ENCODE measurements at regions not wholly inside any gene's neighbourhood (a gene's known extent, or its start where the extent isn't known, plus 50 kb on each side); places are given as distances from the start of the nearest gene placed in this dataset.

DNA sequence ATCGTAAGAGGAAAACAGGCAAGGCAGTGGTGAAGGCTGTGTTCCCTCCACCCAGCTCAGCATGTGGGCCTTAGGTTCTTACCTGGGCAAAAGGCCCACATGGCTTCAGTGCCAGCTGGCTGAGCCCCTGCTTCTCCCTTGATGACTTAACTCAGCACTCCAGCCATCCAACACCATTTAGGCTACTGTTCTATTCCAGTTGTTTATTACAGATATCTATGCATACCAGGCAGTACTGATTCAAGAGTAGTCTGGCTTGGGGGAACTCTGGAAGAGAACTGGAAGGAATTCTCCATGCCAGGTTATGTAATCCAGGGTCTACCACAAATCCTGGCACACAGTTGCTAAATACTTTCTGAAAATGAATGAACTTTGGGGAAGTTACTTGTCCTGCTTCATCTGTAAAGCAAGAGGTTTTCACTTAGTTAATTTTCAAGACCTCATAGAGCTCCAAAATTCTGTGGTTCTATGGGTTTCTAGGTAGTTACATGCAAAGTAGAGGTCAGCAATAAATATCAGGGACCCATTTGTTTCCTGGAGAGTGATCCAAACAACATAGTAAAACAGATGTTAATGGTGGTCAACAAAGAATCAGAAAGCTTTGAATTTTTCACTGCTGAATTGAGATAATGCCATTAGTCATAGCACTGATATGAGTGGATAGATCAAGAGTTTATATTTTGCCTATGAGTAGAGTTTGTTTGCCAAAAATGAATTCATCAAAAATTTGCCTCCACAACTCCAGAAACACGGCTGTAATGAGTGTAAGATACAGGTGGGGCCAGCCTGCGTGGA, 88.2 kb upstream of the OSMR start:
- Histone ChIP-seq H3K27me3 (ENCODE audit: low read depth) (no peaks in the 10 kb centered on the region), H3K4me1 (peaks cover 25% of the 10 kb centered on the region), H3K9me3 (replicated peaks) (no peaks in the 10 kb centered on the region), H3K27ac (replicated peaks) (peak overlapping the region; percentile 45), H3K4me3 (no peak overlapping the region), H3K36me3 (no peaks in the 10 kb centered on the region)
- peak; percentile 82 for DNase-seq
- TF ChIP-seq, protein P1, sequence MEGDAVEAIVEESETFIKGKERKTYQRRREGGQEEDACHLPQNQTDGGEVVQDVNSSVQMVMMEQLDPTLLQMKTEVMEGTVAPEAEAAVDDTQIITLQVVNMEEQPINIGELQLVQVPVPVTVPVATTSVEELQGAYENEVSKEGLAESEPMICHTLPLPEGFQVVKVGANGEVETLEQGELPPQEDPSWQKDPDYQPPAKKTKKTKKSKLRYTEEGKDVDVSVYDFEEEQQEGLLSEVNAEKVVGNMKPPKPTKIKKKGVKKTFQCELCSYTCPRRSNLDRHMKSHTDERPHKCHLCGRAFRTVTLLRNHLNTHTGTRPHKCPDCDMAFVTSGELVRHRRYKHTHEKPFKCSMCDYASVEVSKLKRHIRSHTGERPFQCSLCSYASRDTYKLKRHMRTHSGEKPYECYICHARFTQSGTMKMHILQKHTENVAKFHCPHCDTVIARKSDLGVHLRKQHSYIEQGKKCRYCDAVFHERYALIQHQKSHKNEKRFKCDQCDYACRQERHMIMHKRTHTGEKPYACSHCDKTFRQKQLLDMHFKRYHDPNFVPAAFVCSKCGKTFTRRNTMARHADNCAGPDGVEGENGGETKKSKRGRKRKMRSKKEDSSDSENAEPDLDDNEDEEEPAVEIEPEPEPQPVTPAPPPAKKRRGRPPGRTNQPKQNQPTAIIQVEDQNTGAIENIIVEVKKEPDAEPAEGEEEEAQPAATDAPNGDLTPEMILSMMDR (IDR thresholded peaks at IDR 0.05; ENCODE audit: borderline replicate concordance), result no peak
- intact Hi-C loops (cut with micrococcal nuclease), result no loop called here

DNA sequence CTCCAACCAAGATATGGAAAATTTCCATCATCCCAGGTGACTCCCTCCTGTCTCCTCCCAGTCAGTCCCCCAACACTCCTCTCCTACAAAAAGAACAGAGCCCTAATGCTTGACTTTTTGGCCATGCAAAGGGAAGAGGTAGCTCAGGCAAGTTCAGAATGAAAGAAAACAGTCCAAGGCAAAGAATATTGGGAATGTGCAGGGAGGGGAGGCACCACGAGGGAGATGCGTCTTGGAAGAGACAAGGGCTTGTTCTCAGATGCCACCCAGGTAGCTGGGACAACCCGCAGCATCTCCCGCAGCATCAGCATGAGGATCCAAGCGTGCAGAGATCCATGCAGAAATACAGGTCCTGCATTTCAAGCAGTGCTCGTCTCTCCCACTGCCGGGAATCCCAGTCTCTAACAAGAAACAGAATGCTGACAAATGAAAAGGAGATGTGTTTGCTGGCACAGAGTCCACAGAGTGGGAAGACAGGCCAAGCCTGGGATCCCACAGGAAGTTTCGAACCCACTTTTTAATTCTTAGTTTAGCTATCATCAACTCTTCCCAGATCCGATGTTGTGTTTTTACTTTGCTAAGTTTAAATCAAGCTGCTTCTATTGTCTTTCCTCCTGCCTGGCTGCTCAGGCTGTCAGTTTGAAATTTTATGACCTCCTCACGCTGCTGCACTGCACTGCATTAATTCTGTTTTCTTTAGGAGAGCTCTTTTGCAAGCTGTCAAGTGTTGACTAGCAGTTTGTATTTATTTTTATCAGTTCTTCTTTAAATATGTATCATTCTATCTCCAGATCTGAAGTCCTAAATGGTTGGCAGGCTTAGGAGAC, 86.8 kb upstream of the OSMR start:
- DNase-seq, result no peak
- no peaks in the 10 kb centered on the region for H3K9me3 ChIP-seq (replicated peaks)
- H3K36me3 ChIP-seq, result no peaks in the 10 kb centered on the region
- TF ChIP-seq, protein P1 (IDR thresholded peaks at IDR 0.05; ENCODE audit: borderline replicate concordance), result no peak
- no peak overlapping the region for H3K4me3 ChIP-seq
- intact Hi-C loops (cut with micrococcal nuclease), result no loop called here
- no peaks in the 10 kb centered on the region for H3K27me3 ChIP-seq (ENCODE audit: low read depth)
- peaks cover 25% of the 10 kb centered on the region for H3K4me1 ChIP-seq
- H3K27ac ChIP-seq (replicated peaks), result peak overlapping the region; percentile 45

DNA sequence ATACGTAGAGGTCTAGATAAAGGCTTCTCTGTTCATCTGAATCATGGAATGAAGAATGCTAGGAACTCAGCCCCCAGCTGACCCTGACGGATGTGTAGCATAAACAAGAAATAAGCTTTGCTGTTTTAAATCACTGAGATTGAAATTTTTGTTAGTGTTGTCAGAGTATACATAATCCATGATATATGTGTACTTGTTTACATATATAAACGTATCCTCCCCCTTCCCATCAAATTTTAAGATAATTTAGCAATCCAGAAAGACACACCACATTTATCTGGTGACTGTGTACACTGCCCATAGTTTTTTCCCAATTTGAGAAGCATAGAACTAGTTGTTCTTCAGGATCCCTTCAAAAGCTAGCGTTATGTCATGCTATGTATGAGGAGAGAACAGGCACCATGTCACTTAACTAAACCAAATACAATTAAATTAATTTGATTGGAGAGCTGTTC, 80.8 kb upstream of the OSMR start:
- no peak overlapping the region for H3K27ac ChIP-seq (replicated peaks)
- TF ChIP-seq, protein P1 (IDR thresholded peaks at IDR 0.05; ENCODE audit: borderline replicate concordance), result no peak
- no peaks in the 10 kb centered on the region for H3K36me3 ChIP-seq
- H3K9me3 ChIP-seq (replicated peaks), result peaks cover 16% of the 10 kb centered on the region
- no peaks in the 10 kb centered on the region for H3K27me3 ChIP-seq (ENCODE audit: low read depth)
- peaks cover 8% of the 10 kb centered on the region for H3K4me1 ChIP-seq
- intact Hi-C loops (cut with micrococcal nuclease), result no loop called here
- H3K4me3 ChIP-seq, result no peak overlapping the region
- no peak for DNase-seq

DNA sequence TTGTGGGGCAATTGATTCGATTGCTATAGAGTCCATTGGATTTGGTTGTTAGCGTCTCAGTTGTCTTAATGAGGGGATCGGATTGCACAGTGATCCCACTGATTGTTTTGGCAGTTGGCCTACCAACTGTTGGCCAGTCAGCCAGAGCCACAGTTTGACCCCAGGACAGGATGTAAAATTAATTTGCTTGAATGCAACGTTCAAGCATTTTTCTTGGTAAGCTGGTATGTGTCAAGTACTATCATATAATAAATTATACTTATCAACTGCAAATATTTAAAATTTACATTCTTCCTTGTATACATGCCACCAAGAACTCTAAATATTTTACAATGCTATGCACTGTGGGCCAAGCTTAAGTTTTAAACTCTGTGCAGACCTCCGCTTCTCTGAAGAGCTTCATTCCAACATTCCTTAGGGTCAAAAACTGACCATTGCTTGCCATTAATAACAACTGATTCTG, 80.4 kb upstream of the OSMR start:
- H3K4me1 ChIP-seq, result peaks cover 8% of the 10 kb centered on the region
- no peak overlapping the region for H3K27ac ChIP-seq (replicated peaks)
- H3K4me3 ChIP-seq, result no peak overlapping the region
- intact Hi-C loops (cut with micrococcal nuclease), result no loop called here
- no peak for DNase-seq
- H3K36me3 ChIP-seq, result no peaks in the 10 kb centered on the region
- TF ChIP-seq, protein P1 (IDR thresholded peaks at IDR 0.05; ENCODE audit: borderline replicate concordance), result no peak
- H3K27me3 ChIP-seq (ENCODE audit: low read depth), result no peaks in the 10 kb centered on the region
- H3K9me3 ChIP-seq (replicated peaks), result peaks cover 16% of the 10 kb centered on the region

DNA sequence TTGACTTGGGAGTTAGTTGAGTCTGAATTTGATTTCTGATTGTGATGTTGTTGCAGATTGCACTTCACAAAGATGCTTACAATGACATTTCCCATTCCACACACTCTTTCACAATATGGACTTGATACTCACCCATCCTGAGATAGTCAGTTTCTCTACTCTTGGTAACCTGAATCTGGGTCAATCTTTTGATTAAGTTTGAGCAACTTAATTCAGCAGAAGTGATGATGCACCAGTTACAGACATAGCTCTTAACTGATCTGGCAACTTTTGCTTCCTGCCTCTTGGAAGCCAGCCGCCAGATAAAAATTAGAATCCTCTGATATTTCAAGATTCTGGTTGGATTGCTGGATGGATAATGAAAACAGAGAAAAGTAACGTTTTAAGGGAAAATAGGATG, 79.7 kb upstream of the OSMR start:
- intact Hi-C loops (cut with micrococcal nuclease), result no loop called here
- H3K9me3 ChIP-seq (replicated peaks), result peaks cover 16% of the 10 kb centered on the region
- H3K36me3 ChIP-seq, result no peaks in the 10 kb centered on the region
- TF ChIP-seq, protein P1 (IDR thresholded peaks at IDR 0.05; ENCODE audit: borderline replicate concordance), result no peak
- H3K4me1 ChIP-seq, result peaks cover 8% of the 10 kb centered on the region
- no peak overlapping the region for H3K27ac ChIP-seq (replicated peaks)
- no peaks in the 10 kb centered on the region for H3K27me3 ChIP-seq (ENCODE audit: low read depth)
- no peak for DNase-seq
- H3K4me3 ChIP-seq, result no peak overlapping the region

Data from left ventricle myocardium inferior (tissue), 1 donor.